HG03139 (cell line): ENCODE measurements at regions not wholly inside any gene's neighbourhood (a gene's known extent, or its start where the extent isn't known, plus 50 kb on each side); places are given as distances from the start of the nearest gene placed in this dataset.

Experiments used
- ATAC-seq: cut with Tn5 transposase; IDR thresholded peaks from one replicate; pipeline ENCODE4 v1.9.1; 2021; ENCODE audit not compliant: unreplicated experiment

DNA sequence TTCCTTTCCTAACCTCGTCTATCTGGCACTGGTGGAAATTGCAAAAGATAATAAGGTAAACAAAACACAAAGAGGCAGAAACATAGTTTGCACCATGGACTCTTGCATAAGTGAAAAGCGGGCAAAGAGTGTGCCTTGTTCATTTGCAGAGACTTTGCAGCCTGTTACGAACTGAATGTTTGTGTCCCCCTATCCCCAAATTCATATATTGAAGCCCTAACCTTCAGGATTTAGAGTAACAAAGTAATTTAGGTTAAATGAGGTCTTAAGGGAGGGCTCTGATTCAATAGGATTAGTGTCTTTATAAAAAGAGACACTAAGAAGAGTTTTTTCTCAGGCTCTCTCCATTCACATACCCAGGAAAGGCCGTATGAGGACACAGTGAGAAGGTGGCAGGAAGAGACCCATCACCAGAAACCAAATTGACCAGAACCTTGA is 52.1 kb upstream of the FAM169A start:
- ATAC-seq: no peak

- no peak for ATAC-seq
These were observed 50.9 kb upstream of the FAM169A start for GRCh38 chr5:74916831-74917710.
